GM13976 (cell line): ENCODE measurements at regions not wholly inside any gene's neighbourhood (a gene's known extent, or its start where the extent isn't known, plus 50 kb on each side); places are given as distances from the start of the nearest gene placed in this dataset.

Source experiments
- DNase-seq: peaks from one replicate; pipeline ENCODE4 v3.0.0; 2012; ENCODE audit warnings: low spot score
- CTCF ChIP-seq: IDR thresholded peaks from 2 replicates; pipeline ENCODE4 v1.5.1; 2012; ENCODE audit warnings: borderline replicate concordance, mild to moderate bottlenecking; ENCODE audit not compliant: insufficient read depth; ENCODE audit errors: extremely low read depth, missing control alignments, control extremely low read depth
- in situ Hi-C: fragments of 300-500 bp; cut with MboI; formaldehyde crosslinking; loops from one replicate; pipeline ENCODE4 v1.12.0; 2022; ENCODE audit warnings: low sequenced_read_pairs, mixed read lengths, inconsistent platforms; ENCODE audit not compliant: unreplicated experiment

GRCh38 chr1:95829556-95829955, 595.5 kb downstream of the RWDD3 start:
- in situ Hi-C loops = no loop called here
- no peak for TF ChIP-seq CTCF
- no peak for DNase-seq

- in situ Hi-C loops = no loop called here
- no peak for TF ChIP-seq CTCF
- no peak for DNase-seq
These were observed 598.4 kb downstream of the RWDD3 start for GRCh38 chr1:95832370-95832769.

- no peak for DNase-seq
- TF ChIP-seq CTCF = no peak
- in situ Hi-C loops = no loop called here
These were observed 615.4 kb downstream of the RWDD3 start for GRCh38 chr1:95849439-95849838.

GRCh38 chr1:95850165-95850649, 616.2 kb downstream of the RWDD3 start:
- TF ChIP-seq CTCF = no peak
- in situ Hi-C loops = no loop called here
- DNase-seq = no peak

GRCh38 chr1:95850763-95851162, 616.8 kb downstream of the RWDD3 start:
- no peak for DNase-seq
- in situ Hi-C loops = no loop called here
- no peak for TF ChIP-seq CTCF

GRCh38 chr1:95852483-95853070, 618.6 kb downstream of the RWDD3 start:
- no peak for TF ChIP-seq CTCF
- in situ Hi-C loops = no loop called here
- DNase-seq = no peak

GRCh38 chr1:95854457-95854856, 620.4 kb downstream of the RWDD3 start:
- DNase-seq = no peak
- no peak for TF ChIP-seq CTCF
- in situ Hi-C loops = no loop called here
